Right lobe of liver (tissue), 6 donors: ENCODE measurements at regions not wholly inside any gene's neighbourhood (a gene's known extent, or its start where the extent isn't known, plus 50 kb on each side); places are given as distances from the start of the nearest gene placed in this dataset.

Source experiments
- ATAC-seq, 4 donors: fragments of 200-7000 bp; cut with Tn5 transposase; one replicate each; pipeline ENCODE4 v1.9.1; 2020; ENCODE audit warnings: mild to moderate bottlenecking in 4 of 4, moderate library complexity in 4 of 4
- DNase-seq, 3 donors: peaks; one replicate each; pipeline ENCODE4 v3.0.0-alpha.2; 2020
- H3K27ac ChIP-seq, 3 donors: fragments of 200-600 bp; one replicate each; pipeline ENCODE4 v1.8.0; 2022
- H3K27me3 ChIP-seq, 2 donors: fragments of 200-600 bp; one replicate each; pipeline ENCODE4 v1.8.0; 2022
- H3K36me3 ChIP-seq, 4 donors: fragments of 200-600 bp; sonication (generic) in 1 of 4; one replicate each; pipeline versions ENCODE4 v1.5.1 to v1.8.0; 2017 to 2022; ENCODE audit warnings: control low read depth in 1 of 4
- H3K4me1 ChIP-seq, 4 donors: fragments of 200-600 bp; sonication (generic) in 1 of 4; one replicate each; pipeline versions ENCODE4 v1.5.1 to v1.8.0; 2017 to 2022; ENCODE audit warnings: control low read depth in 1 of 4
- H3K4me3 ChIP-seq, 3 donors: fragments of 200-600 bp; one replicate each; pipeline ENCODE4 v1.8.0; 2022
- H3K9me3 ChIP-seq, 4 donors: fragments of 200-600 bp; sonication (generic) in 1 of 4; one replicate each; pipeline versions ENCODE4 v1.5.1 to v1.8.0; 2017 to 2022; ENCODE audit warnings: control low read depth in 1 of 4
- POLR2A ChIP-seq: fragments of 450-650 bp; IDR thresholded peaks from one replicate; pipeline ENCODE4 v1.6.1; 2017; ENCODE audit warnings: antibody characterized with exemption, mild to moderate bottlenecking
- WGBS: methylation state at CpG from one replicate; pipeline ENCODE4 v1.1.6; 2018; ENCODE audit warnings: low coverage, low lambda C conversion rate; ENCODE audit not compliant: insufficient coverage; ENCODE audit errors: missing lambda C conversion rate; 5-methylcytosine and 5-hydroxymethylcytosine counted together
- intact Hi-C, 2 donors: fragments of 100-400 bp; cut with DNase I; formaldehyde crosslinking; loops; one replicate each; pipeline versions ENCODE4 v1.11.2 to v1.14.1; 2022
- TF ChIP-seq, protein P1 (sequence below), 4 donors: fragments of 200-600 bp in 3 of 4; fragments of 450-650 bp in 1 of 4; IDR thresholded peaks; one replicate each; pipeline versions ENCODE4 v1.5.1 to v1.8.0; 2016 to 2022; ENCODE audit warnings: antibody characterized with exemption in 4 of 4, mild to moderate bottlenecking in 2 of 4
- donor health status: DM: no; HTN: yes; CAD: no.
- donor health status: DM: no; HTN: no; CAD: no.
- donor health status: DM: no; HTN: no; CAD: no.
- donor health status: DM: no; HTN: yes; CAD: no.
- donor health status: DM: no; HTN: yes; CAD: no.

GRCh38 chr5:136768457-136768856, 403.1 kb upstream of the TRPC7 start:
- no peaks in the 10 kb centered on the region for H3K9me3 ChIP-seq
- intact Hi-C loops: no loop called here
- DNase-seq (no peak), ATAC-seq (no peak)
- TF ChIP-seq POLR2A: no peak
- TF ChIP-seq, protein P1, sequence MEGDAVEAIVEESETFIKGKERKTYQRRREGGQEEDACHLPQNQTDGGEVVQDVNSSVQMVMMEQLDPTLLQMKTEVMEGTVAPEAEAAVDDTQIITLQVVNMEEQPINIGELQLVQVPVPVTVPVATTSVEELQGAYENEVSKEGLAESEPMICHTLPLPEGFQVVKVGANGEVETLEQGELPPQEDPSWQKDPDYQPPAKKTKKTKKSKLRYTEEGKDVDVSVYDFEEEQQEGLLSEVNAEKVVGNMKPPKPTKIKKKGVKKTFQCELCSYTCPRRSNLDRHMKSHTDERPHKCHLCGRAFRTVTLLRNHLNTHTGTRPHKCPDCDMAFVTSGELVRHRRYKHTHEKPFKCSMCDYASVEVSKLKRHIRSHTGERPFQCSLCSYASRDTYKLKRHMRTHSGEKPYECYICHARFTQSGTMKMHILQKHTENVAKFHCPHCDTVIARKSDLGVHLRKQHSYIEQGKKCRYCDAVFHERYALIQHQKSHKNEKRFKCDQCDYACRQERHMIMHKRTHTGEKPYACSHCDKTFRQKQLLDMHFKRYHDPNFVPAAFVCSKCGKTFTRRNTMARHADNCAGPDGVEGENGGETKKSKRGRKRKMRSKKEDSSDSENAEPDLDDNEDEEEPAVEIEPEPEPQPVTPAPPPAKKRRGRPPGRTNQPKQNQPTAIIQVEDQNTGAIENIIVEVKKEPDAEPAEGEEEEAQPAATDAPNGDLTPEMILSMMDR (IDR thresholded peaks at IDR 0.05): no peak
- 29% methylated on average over 4 of the region's 4 CpGs for WGBS
- no peak overlapping the region for H3K4me3 ChIP-seq
- no peaks in the 10 kb centered on the region for H3K27me3 ChIP-seq
- no peaks in the 10 kb centered on the region for H3K4me1 ChIP-seq
- H3K36me3 ChIP-seq: no peaks in the 10 kb centered on the region
- no peak overlapping the region for H3K27ac ChIP-seq

DNA sequence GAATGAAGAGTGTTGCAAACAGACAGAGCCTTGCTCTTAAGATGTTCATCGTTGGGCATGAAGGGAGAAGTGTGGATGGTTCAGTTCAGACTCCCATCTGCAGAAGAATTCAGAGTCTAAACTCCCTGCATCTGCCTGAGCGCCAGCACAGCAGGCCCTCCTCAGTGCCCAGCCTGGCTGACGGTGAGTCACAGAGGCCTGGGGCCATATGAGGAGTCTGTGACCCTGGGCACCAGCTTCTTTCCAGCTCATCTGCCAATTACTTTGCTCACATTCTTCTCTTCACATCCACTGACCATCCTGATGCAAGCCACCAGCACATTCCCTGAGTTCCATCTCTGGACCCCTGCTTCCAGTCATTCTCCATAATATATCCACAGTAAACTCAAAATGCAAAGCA, 401.1 kb upstream of the TRPC7 start:
- DNase-seq (no peak), ATAC-seq (no peak)
- TF ChIP-seq POLR2A: no peak
- TF ChIP-seq, protein P1 (IDR thresholded peaks at IDR 0.05): no peak
- H3K36me3 ChIP-seq: no peaks in the 10 kb centered on the region
- WGBS: 43% methylated on average over 2 of the region's 3 CpGs
- H3K4me1 ChIP-seq: no peaks in the 10 kb centered on the region
- intact Hi-C loops: no loop called here
- no peak overlapping the region for H3K4me3 ChIP-seq
- H3K9me3 ChIP-seq: no peaks in the 10 kb centered on the region
- no peak overlapping the region for H3K27ac ChIP-seq
- H3K27me3 ChIP-seq: no peaks in the 10 kb centered on the region

GRCh38 chr5:136764601-136765000, 399.3 kb upstream of the TRPC7 start:
- ATAC-seq: no peak
- intact Hi-C loops: no loop called here
- WGBS: 56% methylated on average over 2 of the region's 2 CpGs

DNA sequence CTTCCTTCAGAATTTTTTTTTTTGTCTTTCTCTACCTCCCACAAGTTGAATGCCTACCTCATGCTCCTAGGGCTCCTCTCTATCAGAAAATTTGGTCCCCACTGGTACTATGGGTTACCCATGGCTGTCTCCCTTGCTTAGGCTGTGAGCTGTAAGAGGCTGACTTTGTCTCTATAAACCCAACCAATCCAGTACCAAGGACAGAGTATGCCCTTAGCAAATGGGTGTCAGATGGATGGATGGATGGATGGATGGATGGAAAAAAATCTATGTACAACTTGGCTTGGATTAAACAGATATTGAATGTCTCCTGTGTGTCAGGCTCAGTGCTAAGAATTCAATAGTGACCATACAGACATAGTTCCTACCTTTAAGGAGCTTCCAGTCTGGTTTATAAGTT, 398.2 kb upstream of the TRPC7 start:
- Histone ChIP-seq H3K27ac (no peak overlapping the region), H3K4me1 (no peaks in the 10 kb centered on the region), H3K27me3 (no peaks in the 10 kb centered on the region), H3K9me3 (no peaks in the 10 kb centered on the region), H3K36me3 (no peaks in the 10 kb centered on the region), H3K4me3 (no peak overlapping the region)
- intact Hi-C loops: no loop called here
- DNase-seq (no peak), ATAC-seq (no peak)
- TF ChIP-seq, protein P1 (IDR thresholded peaks at IDR 0.05): no peak
- TF ChIP-seq POLR2A: no peak

More at GRCh38 chr5:136764601-136765000, 399.3 kb upstream of the TRPC7 start:
- H3K27me3 ChIP-seq: no peaks in the 10 kb centered on the region
- no peaks in the 10 kb centered on the region for H3K9me3 ChIP-seq
- no peaks in the 10 kb centered on the region for H3K36me3 ChIP-seq
- no peaks in the 10 kb centered on the region for H3K4me1 ChIP-seq
- no peak overlapping the region for H3K4me3 ChIP-seq
- no peak overlapping the region for H3K27ac ChIP-seq
- DNase-seq: no peak
- no peak for TF ChIP-seq POLR2A
- TF ChIP-seq, protein P1 (IDR thresholded peaks at IDR 0.05): no peak

DNA sequence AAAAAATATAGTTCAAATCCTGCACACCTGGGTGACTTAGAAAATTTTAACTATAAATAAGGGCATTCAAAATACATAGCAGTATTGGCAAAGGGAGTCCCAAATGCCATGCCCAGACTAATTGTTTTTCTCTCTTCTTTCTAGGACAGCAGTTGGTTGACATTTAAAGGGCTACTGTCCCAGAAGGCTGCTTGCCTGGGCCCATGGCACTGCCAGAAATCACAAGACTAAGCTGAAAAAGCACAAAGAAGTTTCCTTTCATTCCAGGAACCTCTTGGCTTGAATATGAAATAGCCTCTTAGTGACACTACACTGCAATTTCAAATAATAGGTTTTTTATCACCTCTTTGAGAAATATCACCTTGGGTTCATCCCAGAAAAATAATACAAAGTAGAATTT, 388.9 kb upstream of the TRPC7 start:
- ATAC-seq: no peak

More for the DNA sequence above, 388.9 kb upstream of the TRPC7 start:
- H3K27ac ChIP-seq: no peak overlapping the region
- H3K27me3 ChIP-seq: no peaks in the 10 kb centered on the region
- intact Hi-C loops: no loop called here
- H3K4me3 ChIP-seq: no peak overlapping the region
- TF ChIP-seq, protein P1 (IDR thresholded peaks at IDR 0.05): no peak
- TF ChIP-seq POLR2A: no peak
- no peak for DNase-seq
- H3K36me3 ChIP-seq: no peaks in the 10 kb centered on the region
- no peaks in the 10 kb centered on the region for H3K4me1 ChIP-seq
- no peaks in the 10 kb centered on the region for H3K9me3 ChIP-seq
